KMS-11 (cell line): ENCODE measurements at regions not wholly inside any gene's neighbourhood (a gene's known extent, or its start where the extent isn't known, plus 50 kb on each side); places are given as distances from the start of the nearest gene placed in this dataset.

Experiments used
- H2AFZ ChIP-seq: fragments of 200-600 bp; sonication (generic); 2 replicates; pipeline ENCODE4 v1.6.1; 2016; ENCODE audit warnings: antibody characterized with exemption, mixed run types, low read depth
- H3K27ac ChIP-seq: fragments of 200-600 bp; sonication (generic); 2 replicates; pipeline ENCODE4 v1.6.1; 2016; ENCODE audit warnings: mild to moderate bottlenecking, mixed run types
- H3K27me3 ChIP-seq: fragments of 200-600 bp; sonication (generic); 2 replicates; pipeline ENCODE4 v1.6.1; 2017; ENCODE audit warnings: mild to moderate bottlenecking, low read depth, mixed run types, moderate library complexity; ENCODE audit not compliant: insufficient read depth
- H3K36me3 ChIP-seq: fragments of 200-600 bp; sonication (generic); 2 replicates; pipeline ENCODE4 v1.6.1; 2017; ENCODE audit warnings: mild to moderate bottlenecking, mixed run types; ENCODE audit not compliant: insufficient read depth
- H3K4me1 ChIP-seq: fragments of 200-600 bp; sonication (generic); 2 replicates; pipeline ENCODE4 v1.6.1; 2016; ENCODE audit warnings: mild to moderate bottlenecking, low read depth, mixed run types; ENCODE audit not compliant: poor library complexity, severe bottlenecking
- H3K4me2 ChIP-seq: fragments of 200-600 bp; sonication (generic); 2 replicates; pipeline ENCODE4 v1.7.0; 2016; ENCODE audit warnings: mild to moderate bottlenecking, mixed run types
- H3K4me3 ChIP-seq: fragments of 200-600 bp; sonication (generic); IDR thresholded peaks from 2 replicates; pipeline ENCODE4 v1.6.1; 2017; ENCODE audit warnings: low read depth, low read length, mixed read lengths; ENCODE audit not compliant: insufficient read depth
- H3K79me2 ChIP-seq: fragments of 200-600 bp; sonication (generic); 2 replicates; pipeline ENCODE4 v1.6.1; 2016; ENCODE audit warnings: low read depth, mixed run types; ENCODE audit not compliant: insufficient read depth
- H3K9ac ChIP-seq: fragments of 200-600 bp; sonication (generic); 2 replicates; pipeline ENCODE4 v1.6.1; 2016; ENCODE audit warnings: mild to moderate bottlenecking, mixed run types
- H4K20me1 ChIP-seq: fragments of 200-600 bp; sonication (generic); 2 replicates; pipeline ENCODE4 v1.6.1; 2016; ENCODE audit warnings: mild to moderate bottlenecking, mixed run types; ENCODE audit not compliant: insufficient read depth
- TF ChIP-seq, protein P1 (sequence below): fragments of 200-600 bp; sonication (generic); conservative IDR thresholded peaks from 2 replicates; pipeline ENCODE4 v1.6.1; 2017; ENCODE audit warnings: low read depth, mild to moderate bottlenecking, antibody characterized with exemption, low read length, moderate library complexity, mixed read lengths

DNA sequence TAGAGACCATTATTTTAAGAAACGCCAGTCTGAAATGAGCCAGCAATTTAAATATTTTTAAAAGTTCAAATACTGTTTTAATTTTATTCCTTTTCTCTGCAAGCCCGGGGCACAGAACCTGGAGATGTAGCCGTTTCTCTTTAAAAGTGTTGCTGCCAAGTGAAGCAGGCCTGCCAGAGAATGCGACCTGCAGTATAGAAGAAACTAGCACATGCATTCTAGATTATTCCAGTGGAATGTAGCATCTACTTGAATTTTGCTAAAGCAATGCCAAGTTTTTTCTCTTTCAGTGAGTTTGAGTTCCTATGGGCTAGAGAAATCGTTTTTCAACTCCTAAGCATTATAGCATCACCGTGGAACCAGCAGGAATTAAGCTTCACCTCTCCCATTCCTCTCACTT lies 101.3 kb downstream of the QRSL1 start:
- TF ChIP-seq, protein P1, sequence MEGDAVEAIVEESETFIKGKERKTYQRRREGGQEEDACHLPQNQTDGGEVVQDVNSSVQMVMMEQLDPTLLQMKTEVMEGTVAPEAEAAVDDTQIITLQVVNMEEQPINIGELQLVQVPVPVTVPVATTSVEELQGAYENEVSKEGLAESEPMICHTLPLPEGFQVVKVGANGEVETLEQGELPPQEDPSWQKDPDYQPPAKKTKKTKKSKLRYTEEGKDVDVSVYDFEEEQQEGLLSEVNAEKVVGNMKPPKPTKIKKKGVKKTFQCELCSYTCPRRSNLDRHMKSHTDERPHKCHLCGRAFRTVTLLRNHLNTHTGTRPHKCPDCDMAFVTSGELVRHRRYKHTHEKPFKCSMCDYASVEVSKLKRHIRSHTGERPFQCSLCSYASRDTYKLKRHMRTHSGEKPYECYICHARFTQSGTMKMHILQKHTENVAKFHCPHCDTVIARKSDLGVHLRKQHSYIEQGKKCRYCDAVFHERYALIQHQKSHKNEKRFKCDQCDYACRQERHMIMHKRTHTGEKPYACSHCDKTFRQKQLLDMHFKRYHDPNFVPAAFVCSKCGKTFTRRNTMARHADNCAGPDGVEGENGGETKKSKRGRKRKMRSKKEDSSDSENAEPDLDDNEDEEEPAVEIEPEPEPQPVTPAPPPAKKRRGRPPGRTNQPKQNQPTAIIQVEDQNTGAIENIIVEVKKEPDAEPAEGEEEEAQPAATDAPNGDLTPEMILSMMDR = no peak
- H3K27me3 ChIP-seq = no peaks in the 10 kb centered on the region
- H3K4me2 ChIP-seq = no peak overlapping the region
- H4K20me1 ChIP-seq = no peaks in the 10 kb centered on the region
- H3K9ac ChIP-seq = no peak overlapping the region
- no peak overlapping the region for H3K4me3 ChIP-seq
- no peaks in the 10 kb centered on the region for H3K79me2 ChIP-seq
- H3K27ac ChIP-seq = no peak overlapping the region
- no peaks in the 10 kb centered on the region for H3K4me1 ChIP-seq
- H3K36me3 ChIP-seq = no peaks in the 10 kb centered on the region
- H2AFZ ChIP-seq = no peak overlapping the region

DNA sequence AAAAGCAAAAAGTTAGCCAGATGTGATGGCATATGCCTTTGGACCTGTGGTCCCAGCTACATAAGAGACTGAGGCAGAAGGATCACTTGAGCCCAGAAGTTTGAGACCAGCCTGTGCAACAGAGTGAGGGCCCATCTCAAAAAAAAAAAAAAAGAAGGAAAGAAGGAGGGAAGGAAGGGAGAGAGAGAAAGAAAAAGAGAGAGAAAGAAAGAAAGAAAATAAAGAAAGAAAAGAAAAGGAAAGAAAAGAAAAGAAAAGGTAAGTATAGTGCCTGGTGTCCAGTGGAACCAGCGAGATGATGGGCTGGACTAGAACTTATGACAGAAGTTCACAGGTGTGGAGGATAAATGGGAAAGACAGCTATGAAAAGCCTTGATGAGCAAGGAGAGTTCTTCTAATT lies 100.9 kb downstream of the QRSL1 start:
- H3K9ac ChIP-seq = no peak overlapping the region
- H2AFZ ChIP-seq = no peak overlapping the region
- no peak overlapping the region for H3K4me2 ChIP-seq
- H4K20me1 ChIP-seq = no peaks in the 10 kb centered on the region
- H3K4me3 ChIP-seq = no peak overlapping the region
- no peak overlapping the region for H3K27ac ChIP-seq
- H3K4me1 ChIP-seq = no peaks in the 10 kb centered on the region
- no peaks in the 10 kb centered on the region for H3K27me3 ChIP-seq
- no peaks in the 10 kb centered on the region for H3K36me3 ChIP-seq
- no peaks in the 10 kb centered on the region for H3K79me2 ChIP-seq
- TF ChIP-seq, protein P1 = no peak

DNA sequence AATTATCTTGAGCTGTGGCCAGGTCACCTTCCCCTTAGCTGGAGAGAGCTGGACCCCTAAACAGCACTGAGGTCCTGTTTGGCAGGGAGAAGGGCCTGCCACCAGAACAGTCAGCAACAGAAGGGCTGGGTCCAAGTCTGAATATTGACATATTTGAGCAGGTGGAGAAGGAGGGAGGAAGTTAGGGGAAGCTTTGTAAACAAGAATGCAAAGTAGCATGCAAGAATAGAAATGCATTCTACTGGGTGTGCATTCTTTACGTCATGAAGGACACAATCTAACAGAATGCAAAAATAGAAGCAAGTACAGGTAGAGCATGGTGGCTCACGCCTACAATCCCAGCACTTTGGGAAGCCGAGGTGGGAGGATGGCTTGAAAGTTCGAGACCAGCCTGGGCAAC lies 100.5 kb downstream of the QRSL1 start:
- Histone ChIP-seq H2AFZ (no peak overlapping the region), H3K36me3 (no peaks in the 10 kb centered on the region), H3K9ac (no peak overlapping the region), H3K79me2 (no peaks in the 10 kb centered on the region), H4K20me1 (no peaks in the 10 kb centered on the region), H3K27me3 (no peaks in the 10 kb centered on the region), H3K4me3 (no peak overlapping the region), H3K4me2 (no peak overlapping the region), H3K27ac (no peak overlapping the region), H3K4me1 (no peaks in the 10 kb centered on the region)
- TF ChIP-seq, protein P1 = no peak

DNA sequence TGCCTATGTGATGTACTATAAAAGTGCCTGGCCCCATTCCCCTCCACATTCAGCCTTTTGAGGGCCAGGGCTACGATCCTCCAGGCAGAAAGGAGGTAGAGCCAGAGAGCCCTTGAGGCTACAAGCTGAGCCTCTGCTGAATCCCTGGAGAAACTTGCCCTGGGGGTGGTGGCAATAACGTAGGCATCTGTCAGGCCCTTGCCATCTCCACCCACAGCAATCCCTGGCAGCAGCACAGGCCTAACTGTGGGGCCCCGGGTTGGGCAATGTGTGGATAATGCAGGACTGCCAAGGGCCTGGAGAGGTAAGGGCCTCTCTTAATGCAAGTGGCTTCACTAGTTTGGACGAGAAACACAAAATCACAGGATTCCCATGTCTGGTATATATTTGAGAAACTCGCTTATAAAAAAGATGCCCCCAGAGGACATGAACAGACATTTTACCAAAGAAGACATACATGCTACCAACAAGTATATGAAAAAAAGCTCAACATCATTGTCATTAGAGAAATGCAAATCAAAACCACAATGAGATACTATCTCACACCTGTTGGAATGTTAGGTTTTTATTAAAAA lies 99.0 kb downstream of the QRSL1 start:
- TF ChIP-seq, protein P1 = no peak
- H3K4me3 ChIP-seq = no peak overlapping the region
- H4K20me1 ChIP-seq = no peaks in the 10 kb centered on the region
- H3K27ac ChIP-seq = no peak overlapping the region
- no peaks in the 10 kb centered on the region for H3K27me3 ChIP-seq
- no peaks in the 10 kb centered on the region for H3K36me3 ChIP-seq
- H3K9ac ChIP-seq = no peak overlapping the region
- no peak overlapping the region for H2AFZ ChIP-seq
- no peaks in the 10 kb centered on the region for H3K4me1 ChIP-seq
- no peaks in the 10 kb centered on the region for H3K79me2 ChIP-seq
- no peak overlapping the region for H3K4me2 ChIP-seq
